ENCODE measurements at regions not wholly inside any gene's neighbourhood (a gene's known extent, or its start where the extent isn't known, plus 50 kb on each side); places are given as distances from the start of the nearest gene placed in this dataset.
"Not testable (repeated sequence)": the region's sequence is repeated elsewhere in the genome, so short reads cannot be mapped to it uniquely, and the experiment has no call there.

GRCh38 chr16:29177888-29178726 lies 193.3 kb downstream of the LAT start:
- not testable (repeated sequence) for DNase-seq

GRCh38 chr16:29177203-29177887 lies 192.5 kb downstream of the LAT start:
- not testable (repeated sequence) for DNase-seq

DNA sequence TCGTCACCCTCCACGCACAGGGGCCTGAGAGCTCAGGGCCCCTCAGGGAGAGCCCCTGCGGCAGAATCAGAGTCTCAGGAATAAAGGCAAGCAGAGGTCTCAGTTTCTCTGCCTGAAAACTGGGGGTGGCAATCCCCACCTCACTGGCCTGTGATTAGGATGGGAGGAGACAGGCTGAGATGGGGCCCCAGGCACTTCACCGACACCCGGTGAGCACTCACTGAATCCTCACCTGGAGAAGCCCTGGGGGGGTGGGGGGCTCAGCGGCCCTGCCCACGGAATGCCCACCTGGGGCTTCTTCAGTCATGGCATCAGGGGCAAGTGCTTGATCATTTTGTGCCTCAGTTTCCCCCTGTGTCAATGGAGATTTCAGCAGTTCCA lies 192.0 kb downstream of the LAT start:
- DNase-seq, result not testable (repeated sequence)

- DNase-seq, result not testable (repeated sequence)
Observed at GRCh38 chr16:29176154-29176470, 191.3 kb downstream of the LAT start.

DNA sequence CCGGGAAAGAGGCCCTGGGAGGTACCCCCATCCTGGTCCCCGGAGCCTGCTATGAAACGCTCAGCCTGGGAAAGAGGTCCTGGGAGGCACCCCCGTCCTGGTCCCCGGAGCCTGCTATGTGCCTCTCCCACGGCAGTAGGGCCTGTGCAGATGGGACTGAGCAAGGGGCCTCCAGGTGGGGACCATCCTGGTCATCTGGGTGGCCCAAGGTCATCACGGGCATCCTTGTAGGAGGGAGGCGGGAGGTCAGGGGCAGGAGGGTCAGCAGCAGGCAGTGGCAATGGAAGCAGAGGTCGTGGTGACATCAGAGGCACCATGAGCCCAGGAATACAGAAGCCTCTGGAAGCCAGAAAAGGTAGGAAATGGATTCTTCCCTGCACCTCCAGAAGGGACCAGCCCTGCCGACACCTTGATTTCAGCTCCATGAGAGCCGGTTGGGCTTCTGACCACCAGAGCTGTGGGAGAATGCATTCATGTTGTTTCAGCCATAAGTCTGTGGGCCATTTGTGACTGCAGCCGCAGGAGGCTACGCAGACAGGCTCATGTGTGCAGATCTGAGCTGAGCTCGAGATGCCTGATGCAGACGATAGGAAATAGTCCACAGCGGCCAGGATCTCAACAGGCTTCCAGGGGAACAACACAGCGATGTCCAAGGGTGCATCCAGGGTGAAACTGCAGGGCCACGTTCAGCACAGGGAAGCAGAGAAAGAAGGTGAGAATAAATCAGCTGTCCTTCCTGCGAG lies 190.7 kb downstream of the LAT start:
- not testable (repeated sequence) for DNase-seq

GRCh38 chr16:29173371-29174305 lies 188.8 kb downstream of the LAT start:
- DNase-seq, result not testable (repeated sequence)

DNA sequence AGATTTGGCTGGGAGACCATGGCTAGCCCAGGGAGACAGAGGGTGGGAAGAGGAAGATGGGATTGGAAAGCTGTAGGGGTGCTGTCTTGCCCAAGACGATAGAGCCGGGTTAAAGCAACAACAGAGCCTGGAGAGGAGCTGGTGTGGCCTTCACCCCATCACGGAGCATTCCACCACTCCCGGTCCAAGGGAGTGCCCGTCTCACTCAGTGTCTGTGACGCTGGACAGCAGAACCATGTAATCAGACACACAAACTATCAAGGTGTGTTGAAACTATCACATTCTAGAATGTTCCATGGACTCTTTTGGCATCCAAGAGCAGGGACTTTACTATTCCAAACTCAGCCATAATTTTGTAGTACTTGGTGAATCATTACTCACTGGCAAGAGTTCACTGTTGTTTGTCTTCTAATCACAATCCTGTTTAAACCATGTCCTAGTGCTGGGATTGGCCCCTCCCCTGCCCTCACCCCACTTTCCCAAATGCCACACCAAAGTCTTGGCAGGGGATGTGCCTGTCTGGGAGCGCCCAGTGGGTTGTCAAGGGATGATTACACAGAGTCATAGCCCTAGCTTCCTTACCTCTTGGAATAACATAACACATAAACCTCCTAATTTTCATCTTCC lies 187.4 kb downstream of the LAT start:
- not testable (repeated sequence) for DNase-seq

- DNase-seq, result not testable (repeated sequence)
Observed at GRCh38 chr16:29171296-29171695, 186.4 kb downstream of the LAT start.

DNA sequence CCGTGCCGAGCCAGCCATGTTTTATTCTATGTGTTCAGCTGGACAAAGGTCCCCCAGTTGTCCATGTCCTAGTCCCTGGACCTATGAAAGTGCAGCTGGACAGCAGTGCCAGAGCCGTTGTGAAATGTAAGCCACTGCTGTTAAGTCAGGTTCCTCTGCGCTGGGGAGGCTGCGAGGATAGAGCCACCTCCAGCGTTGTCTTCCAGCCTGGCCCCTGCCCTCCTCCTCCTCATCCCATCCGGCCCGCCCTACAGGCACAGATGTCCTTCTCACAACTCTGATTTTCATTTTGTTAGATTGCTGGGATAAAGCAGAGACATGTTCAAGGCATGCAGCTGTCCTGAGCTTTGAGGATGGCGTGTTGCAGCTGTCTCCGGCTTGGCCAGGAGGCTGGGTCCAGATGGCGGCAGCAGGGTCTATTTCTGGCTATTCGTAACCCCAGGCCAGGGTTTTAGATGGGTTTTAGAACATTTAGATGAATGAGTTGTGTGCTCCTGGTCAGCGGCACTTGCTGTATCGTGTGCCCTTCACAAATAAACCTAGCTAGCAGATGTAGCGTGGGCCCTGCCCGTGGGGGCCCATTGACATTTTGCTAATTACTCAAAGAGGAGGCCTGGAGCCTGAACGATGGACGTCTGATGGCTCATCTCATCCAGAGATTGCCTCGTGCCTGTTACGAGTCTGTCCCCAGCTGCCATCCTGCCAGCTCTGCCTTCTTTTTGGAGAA lies 185.7 kb downstream of the LAT start:
- DNase-seq, result not testable (repeated sequence)

GRCh38 chr16:29169295-29169994 lies 184.6 kb downstream of the LAT start:
- DNase-seq, result not testable (repeated sequence)

- not testable (repeated sequence) for DNase-seq
Observed at GRCh38 chr16:29168515-29169259, 183.8 kb downstream of the LAT start.

GRCh38 chr16:29164442-29165089 lies 179.7 kb downstream of the LAT start:
- DNase-seq, result not testable (repeated sequence)

GRCh38 chr16:29160171-29160570 lies 175.3 kb downstream of the LAT start:
- not testable (repeated sequence) for DNase-seq

GRCh38 chr16:29159603-29160002 lies 174.8 kb downstream of the LAT start:
- not testable (repeated sequence) for DNase-seq

- no peak for DNase-seq
Observed at GRCh38 chr16:29158785-29159184, 173.9 kb downstream of the LAT start.

- DNase-seq, result not testable (repeated sequence)
Observed at GRCh38 chr16:29158031-29158784, 173.4 kb downstream of the LAT start.

DNA sequence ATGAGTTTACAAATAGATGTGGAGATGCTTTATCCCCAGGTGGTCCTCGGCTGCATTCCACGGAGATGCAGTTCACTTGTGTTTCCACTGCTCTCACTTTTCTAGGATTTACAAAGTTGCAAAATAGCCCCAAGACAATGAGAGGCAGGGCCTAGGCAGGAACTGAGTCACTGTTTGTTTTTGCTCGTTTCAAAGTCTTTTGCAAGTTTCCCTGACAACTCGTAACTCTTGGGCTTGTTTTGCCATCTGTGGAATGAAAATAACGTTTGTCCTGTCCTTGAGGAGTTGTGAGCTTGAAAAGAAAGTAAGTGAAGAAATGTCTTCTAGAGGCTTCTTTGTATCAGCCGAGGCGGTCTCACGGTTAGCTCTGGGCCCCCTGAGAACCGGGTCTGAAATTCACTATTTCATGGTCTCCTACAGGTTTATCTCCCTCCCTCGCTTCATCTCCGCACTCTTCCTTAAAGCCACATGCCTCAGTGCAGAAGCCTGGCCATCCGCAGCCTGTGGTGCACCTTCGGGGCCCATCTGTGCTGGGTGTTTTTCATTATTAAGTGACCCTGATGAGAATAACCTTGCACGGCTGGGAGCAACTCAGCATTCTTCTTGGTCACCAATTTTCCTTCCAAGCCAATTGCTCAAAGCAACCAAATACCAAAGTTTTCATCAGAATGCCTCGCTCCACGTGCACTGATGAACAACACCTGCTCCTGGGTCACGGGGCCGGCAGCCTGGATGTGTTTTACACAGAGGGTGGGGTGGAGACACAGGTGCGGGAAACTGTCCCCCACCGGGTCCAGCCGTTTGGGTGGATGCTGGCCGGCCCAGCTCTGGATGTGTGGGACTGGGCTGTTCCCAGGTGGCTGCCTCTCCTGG lies 172.4 kb downstream of the LAT start:
- DNase-seq, result not testable (repeated sequence)
